H7 (cell line): ENCODE measurements at regions not wholly inside any gene's neighbourhood (a gene's known extent, or its start where the extent isn't known, plus 50 kb on each side); places are given as distances from the start of the nearest gene placed in this dataset.
"Not testable (repeated sequence)": the region's sequence is repeated elsewhere in the genome, so short reads cannot be mapped to it uniquely, and the experiment has no call there.

ENCODE experiments used
- DNase-seq: peaks from one replicate; pipeline ENCODE4 v3.0.0; 2012
- H3K27me3 ChIP-seq: 2 replicates; pipeline ENCODE4 v1.6.0; 2011; ENCODE audit warnings: mild to moderate bottlenecking, low read length; ENCODE audit not compliant: control insufficient read depth, insufficient read depth
- H3K36me3 ChIP-seq: replicated peaks from 2 replicates; pipeline ENCODE4 v1.5.1; 2011; ENCODE audit warnings: low read length; ENCODE audit not compliant: control insufficient read depth, insufficient read depth
- H3K4me3 ChIP-seq: 2 replicates; pipeline ENCODE4 v1.5.1; 2011; ENCODE audit warnings: low read depth, mild to moderate bottlenecking, control low read depth, low read length, moderate library complexity; ENCODE audit not compliant: insufficient read depth

- Histone ChIP-seq H3K27me3 (no peaks in the 10 kb centered on the region), H3K36me3 (no peaks in the 10 kb centered on the region), H3K4me3 (no peak overlapping the region)
- no peak for DNase-seq
Observed at GRCh38 chr16:72637306-72637705, 410.6 kb downstream of the ZFHX3 start.

- Histone ChIP-seq H3K36me3 (no peaks in the 10 kb centered on the region), H3K27me3 (no peaks in the 10 kb centered on the region), H3K4me3 (no peak overlapping the region)
- DNase-seq = no peak
Observed at GRCh38 chr16:72635694-72636093, 412.2 kb downstream of the ZFHX3 start.

DNA sequence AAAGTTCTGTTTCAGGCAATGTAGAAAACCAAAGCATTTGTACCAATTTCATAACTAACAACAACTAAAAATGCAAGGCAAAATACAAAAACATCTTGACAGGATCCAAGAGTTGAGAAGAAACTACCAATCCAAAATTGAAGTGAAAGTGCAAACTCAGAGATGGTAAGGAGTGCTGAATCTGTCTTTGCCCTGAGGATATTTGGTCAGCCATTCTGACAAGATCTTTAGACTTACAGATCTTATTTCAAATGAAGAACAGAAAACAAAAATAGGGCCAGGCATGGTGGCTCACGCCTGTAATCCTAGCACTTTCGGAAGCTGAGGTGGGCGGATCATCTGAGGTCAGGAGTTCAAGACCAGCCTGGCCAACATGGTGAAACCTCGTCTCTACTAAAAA lies 412.8 kb downstream of the ZFHX3 start:
- Histone ChIP-seq H3K36me3 (no peaks in the 10 kb centered on the region), H3K4me3 (no peak overlapping the region), H3K27me3 (no peaks in the 10 kb centered on the region)
- DNase-seq = no peak

DNA sequence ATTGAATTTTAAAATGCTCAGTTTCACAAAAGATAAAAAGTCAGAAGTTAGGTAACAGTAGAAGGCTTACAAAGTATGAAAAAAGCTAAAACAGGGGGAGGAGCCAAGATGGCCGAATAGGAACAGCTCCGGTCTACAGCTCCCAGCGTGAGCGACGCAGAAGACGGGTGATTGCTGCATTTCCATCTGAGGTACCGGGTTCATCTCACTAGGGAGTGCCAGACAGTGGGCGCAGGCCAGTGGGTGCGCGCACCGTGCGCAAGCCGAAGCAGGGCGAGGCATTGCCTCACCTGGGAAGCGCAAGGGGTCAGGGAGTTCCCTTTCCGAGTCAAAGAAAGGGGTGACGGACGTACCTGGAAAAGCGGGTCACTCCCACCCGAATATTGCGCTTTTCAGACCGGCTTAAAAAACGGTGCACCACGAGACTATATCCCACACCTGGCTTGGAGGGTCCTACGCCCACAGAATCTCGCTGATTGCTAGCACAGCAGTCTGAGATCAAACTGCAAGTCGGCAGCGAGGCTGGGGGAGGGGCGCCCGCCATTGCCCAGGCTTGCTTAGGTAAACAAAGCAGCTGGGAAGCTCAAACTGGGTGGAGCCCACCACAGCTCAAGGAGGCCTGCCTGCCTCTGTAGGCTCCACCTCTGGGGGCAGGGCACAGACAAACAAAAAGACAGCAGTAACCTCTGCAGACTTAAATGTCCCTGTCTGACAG lies 420.6 kb downstream of the ZFHX3 start:
- H3K36me3 ChIP-seq, H3K27me3 ChIP-seq, DNase-seq: not testable (repeated sequence)
- H3K4me3 ChIP-seq = peak overlapping the region; percentile 37

- Histone ChIP-seq H3K4me3 (no peak overlapping the region), H3K36me3 (no peaks in the 10 kb centered on the region), H3K27me3 (no peaks in the 10 kb centered on the region)
- DNase-seq = no peak
Observed at GRCh38 chr16:72626623-72627022, 421.3 kb downstream of the ZFHX3 start.

GRCh38 chr16:72621651-72622050 lies 426.3 kb downstream of the ZFHX3 start:
- no peak for DNase-seq
- H3K36me3 ChIP-seq = no peaks in the 10 kb centered on the region
- no peak overlapping the region for H3K4me3 ChIP-seq
- H3K27me3 ChIP-seq = no peaks in the 10 kb centered on the region

GRCh38 chr16:72620853-72621252 lies 427.1 kb downstream of the ZFHX3 start:
- no peaks in the 10 kb centered on the region for H3K27me3 ChIP-seq
- DNase-seq = no peak
- H3K36me3 ChIP-seq = no peaks in the 10 kb centered on the region
- no peak overlapping the region for H3K4me3 ChIP-seq

GRCh38 chr16:72620348-72620747 lies 427.6 kb downstream of the ZFHX3 start:
- Histone ChIP-seq H3K36me3 (no peaks in the 10 kb centered on the region), H3K27me3 (no peaks in the 10 kb centered on the region), H3K4me3 (no peak overlapping the region)
- no peak for DNase-seq

DNA sequence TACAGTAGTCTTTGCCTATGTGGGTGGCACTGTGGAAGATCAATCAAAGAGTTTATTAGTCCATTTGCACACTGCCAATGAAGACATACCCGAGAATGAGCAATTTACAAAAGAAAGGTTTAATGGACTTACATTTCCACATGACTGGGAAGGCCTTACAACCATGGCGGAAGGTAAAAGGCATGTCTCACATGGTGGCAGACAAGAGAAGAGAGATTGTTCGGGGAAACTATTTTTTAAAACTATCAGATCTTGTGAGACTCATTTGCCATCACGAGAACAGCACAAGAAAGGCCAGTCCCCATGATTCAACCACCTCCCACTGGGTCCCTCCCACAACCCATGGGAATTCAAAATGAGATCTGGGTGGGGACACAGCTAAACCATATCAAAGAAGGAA lies 432.1 kb downstream of the ZFHX3 start:
- Histone ChIP-seq H3K36me3 (no peaks in the 10 kb centered on the region), H3K4me3 (no peak overlapping the region), H3K27me3 (no peaks in the 10 kb centered on the region)
- DNase-seq = no peak

DNA sequence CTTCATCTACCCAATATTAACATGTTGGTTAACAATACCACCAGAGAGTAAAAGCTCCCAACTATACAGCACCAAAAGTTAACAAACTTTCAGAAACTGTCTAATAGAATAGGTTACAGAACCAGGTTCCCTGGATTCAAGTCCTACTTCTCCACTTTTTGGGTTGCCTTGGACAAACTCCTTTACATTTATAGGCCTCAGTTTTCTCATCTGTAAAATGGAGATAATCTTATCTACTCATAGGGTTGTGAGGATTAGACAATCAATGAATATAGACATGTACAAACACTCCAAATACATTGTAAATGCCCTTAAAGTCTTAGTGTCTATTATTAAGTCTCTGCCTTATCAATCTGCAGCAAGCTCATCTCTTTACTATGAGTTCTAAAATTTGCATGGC lies 435.2 kb downstream of the ZFHX3 start:
- DNase-seq = no peak
- Histone ChIP-seq H3K27me3 (no peaks in the 10 kb centered on the region), H3K36me3 (no peaks in the 10 kb centered on the region), H3K4me3 (no peak overlapping the region)

DNA sequence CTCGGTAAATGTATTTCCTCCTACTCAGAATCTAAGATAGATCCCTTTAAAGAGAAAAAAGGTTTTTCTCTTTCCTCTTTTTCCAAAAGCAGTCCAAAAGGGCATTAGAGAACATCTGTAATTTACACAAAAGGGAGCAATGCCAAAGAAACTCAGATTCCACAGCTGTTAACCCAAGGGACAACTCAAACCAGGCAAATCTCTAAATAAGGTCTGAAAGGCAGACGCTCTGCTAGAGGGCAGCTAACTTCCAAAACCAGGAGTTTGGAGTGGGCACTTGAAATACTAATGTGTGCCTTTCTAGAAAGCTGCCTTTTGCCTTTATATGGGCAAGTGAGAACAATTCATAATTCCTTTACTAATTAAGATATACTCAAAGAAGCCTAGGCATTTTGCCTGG lies 435.7 kb downstream of the ZFHX3 start:
- H3K36me3 ChIP-seq = no peaks in the 10 kb centered on the region
- H3K27me3 ChIP-seq = no peaks in the 10 kb centered on the region
- no peak for DNase-seq
- no peak overlapping the region for H3K4me3 ChIP-seq

DNA sequence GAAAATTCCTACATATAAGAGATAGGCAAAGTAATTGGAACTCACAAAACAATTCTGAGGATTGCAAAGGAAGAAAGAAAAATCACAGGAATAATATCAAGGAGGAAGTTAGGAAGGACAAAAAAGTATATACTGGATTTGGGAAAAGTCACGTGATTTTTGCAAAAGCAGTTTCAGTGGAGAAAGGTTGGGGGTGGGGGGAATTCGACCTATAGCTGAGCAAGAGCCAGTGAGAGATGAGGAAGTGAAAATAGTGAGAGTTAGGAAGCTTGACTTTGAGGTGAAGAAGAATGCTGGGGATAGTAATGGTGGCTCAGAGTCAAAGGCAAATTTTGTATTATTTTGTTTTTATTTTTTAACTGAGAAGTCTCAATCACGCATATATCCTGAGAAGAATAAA lies 438.0 kb upstream of the PMFBP1 start:
- no peak overlapping the region for H3K4me3 ChIP-seq
- no peaks in the 10 kb centered on the region for H3K36me3 ChIP-seq
- no peak for DNase-seq
- no peaks in the 10 kb centered on the region for H3K27me3 ChIP-seq

DNA sequence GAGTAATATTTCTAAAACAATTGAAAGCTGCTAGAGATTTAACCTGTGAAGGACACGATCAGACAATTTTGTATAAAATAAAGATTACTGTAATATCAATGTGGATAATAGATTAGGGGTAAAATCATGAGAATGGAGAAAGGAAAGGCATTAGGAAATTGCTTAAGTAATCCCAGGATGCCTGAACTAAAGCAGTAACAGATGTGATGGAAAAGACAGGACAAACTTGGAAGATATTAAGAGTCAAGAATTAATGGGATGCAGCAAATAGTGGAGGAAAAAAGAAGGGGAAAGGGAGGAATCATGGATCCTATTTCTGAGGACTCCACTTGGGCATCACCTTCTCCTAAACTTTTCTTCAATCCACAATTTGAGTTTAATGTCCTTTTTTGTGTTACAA lies 437.1 kb upstream of the PMFBP1 start:
- DNase-seq = no peak
- Histone ChIP-seq H3K36me3 (no peaks in the 10 kb centered on the region), H3K27me3 (no peaks in the 10 kb centered on the region), H3K4me3 (no peak overlapping the region)

DNA sequence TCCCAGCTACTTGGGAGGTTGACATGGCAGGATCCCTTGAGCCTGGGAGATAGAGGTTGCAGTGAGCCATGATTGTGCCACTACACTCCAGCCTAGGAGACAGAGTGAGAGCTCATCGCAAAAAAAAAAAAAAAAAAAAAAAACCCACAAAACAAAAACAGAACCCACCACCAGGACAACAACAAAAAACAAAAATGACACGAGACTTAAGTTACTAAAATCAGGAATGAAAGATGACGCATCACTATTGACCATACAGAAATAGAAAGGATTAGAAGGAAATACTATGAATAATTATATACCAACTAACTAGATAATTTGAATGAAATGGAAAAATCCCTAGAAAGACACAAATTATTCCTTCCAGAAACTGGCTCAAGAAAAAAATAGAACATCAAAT lies 432.4 kb upstream of the PMFBP1 start:
- Histone ChIP-seq H3K27me3 (no peaks in the 10 kb centered on the region), H3K4me3 (no peak overlapping the region), H3K36me3 (no peaks in the 10 kb centered on the region)
- DNase-seq = no peak

- no peak overlapping the region for H3K4me3 ChIP-seq
- no peak for DNase-seq
- H3K27me3 ChIP-seq = no peaks in the 10 kb centered on the region
- H3K36me3 ChIP-seq = no peaks in the 10 kb centered on the region
Observed at GRCh38 chr16:72602499-72602898, 430.5 kb upstream of the PMFBP1 start.

DNA sequence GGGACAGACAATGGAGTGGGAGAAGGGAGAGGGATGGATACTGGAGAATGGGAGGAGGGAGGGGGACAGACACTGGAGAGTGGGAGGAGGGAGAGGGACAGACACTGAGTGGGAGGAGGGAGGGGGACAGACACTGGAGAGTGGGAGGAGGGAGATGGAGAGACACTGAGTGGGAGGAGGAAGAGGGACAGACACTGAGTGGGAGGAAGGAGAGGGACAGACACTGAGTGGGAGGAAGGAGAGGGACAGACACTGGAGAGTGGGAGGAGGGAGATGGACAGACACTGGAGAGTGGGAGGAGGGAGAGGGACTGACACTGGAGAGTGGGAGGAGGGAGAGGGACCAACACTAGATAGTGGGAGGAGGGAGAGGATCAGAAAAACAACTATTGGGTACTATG lies 426.7 kb upstream of the PMFBP1 start:
- Histone ChIP-seq H3K4me3 (no peak overlapping the region), H3K27me3 (no peaks in the 10 kb centered on the region), H3K36me3 (no peaks in the 10 kb centered on the region)
- DNase-seq = no peak
